Astrocyte (in vitro differentiated cells and primary cell): ENCODE measurements at regions not wholly inside any gene's neighbourhood (a gene's known extent, or its start where the extent isn't known, plus 50 kb on each side); places are given as distances from the start of the nearest gene placed in this dataset.
A peak's percentile ranks its signal among the peaks of the same experiment; 100 is the strongest.

Source experiments
- DNase-seq: peaks from one replicate; pipeline ENCODE4 v3.0.0-alpha.2; 2010; ENCODE audit warnings: low read depth
- FAIRE-seq: peaks from 2 replicates; lab custom pipeline; 2011; peaks lifted over from hg19 to GRCh38; lab: Jason Lieb, UNC
- H2AFZ ChIP-seq: 2 replicates; pipeline ENCODE4 v1.6.0; 2012; ENCODE audit warnings: low read depth, low read length, inconsistent platforms
- H3K27ac ChIP-seq: 2 replicates; pipeline ENCODE4 v1.5.1; 2011; ENCODE audit warnings: low read depth, low read length, inconsistent platforms
- H3K27me3 ChIP-seq: 2 replicates; pipeline ENCODE4 v1.6.0; 2011; ENCODE audit warnings: low read length, inconsistent platforms; ENCODE audit not compliant: insufficient read depth
- H3K36me3 ChIP-seq: 2 replicates; pipeline ENCODE4 v1.5.1; 2011; ENCODE audit warnings: low read length, inconsistent platforms; ENCODE audit not compliant: insufficient read depth
- H3K4me1 ChIP-seq: 2 replicates; pipeline ENCODE4 v1.5.1; 2011; ENCODE audit warnings: low read length, inconsistent platforms; ENCODE audit not compliant: insufficient read depth
- H3K4me2 ChIP-seq: 2 replicates; pipeline ENCODE4 v1.6.0; 2012; ENCODE audit warnings: low read length, inconsistent platforms
- H3K4me3 ChIP-seq: 2 replicates; pipeline ENCODE4 v1.5.1; 2011; ENCODE audit warnings: low read depth, mild to moderate bottlenecking, low read length, inconsistent platforms; ENCODE audit not compliant: insufficient read depth
- H3K79me2 ChIP-seq: 2 replicates; pipeline ENCODE4 v1.6.0; 2012; ENCODE audit warnings: mild to moderate bottlenecking, low read length, inconsistent platforms; ENCODE audit not compliant: insufficient read depth
- H3K9ac ChIP-seq: 2 replicates; pipeline ENCODE4 v1.6.0; 2012; ENCODE audit warnings: mild to moderate bottlenecking, low read length, inconsistent platforms
- H3K9me3 ChIP-seq: 2 replicates; pipeline ENCODE4 v1.5.1; 2012; ENCODE audit warnings: low read depth, mild to moderate bottlenecking, low read length, inconsistent platforms; ENCODE audit not compliant: insufficient read depth
- H4K20me1 ChIP-seq: 2 replicates; pipeline ENCODE4 v1.6.0; 2012; ENCODE audit warnings: low read length, inconsistent platforms; ENCODE audit not compliant: insufficient read depth
- H3K27ac Mint-ChIP-seq: one replicate; pipeline ENCODE4 v1.8.0; 2021; ENCODE audit warnings: mild to moderate bottlenecking, mixed read lengths; ENCODE audit not compliant: unreplicated experiment
- H3K27me3 Mint-ChIP-seq: one replicate; pipeline ENCODE4 v1.8.0; 2021; ENCODE audit warnings: low read depth, mixed read lengths; ENCODE audit not compliant: unreplicated experiment
- H3K36me3 Mint-ChIP-seq: one replicate; pipeline ENCODE4 v1.8.0; 2021; ENCODE audit warnings: low read depth, mixed read lengths; ENCODE audit not compliant: unreplicated experiment
- H3K4me1 Mint-ChIP-seq: one replicate; pipeline ENCODE4 v1.8.0; 2021; ENCODE audit warnings: low read depth, mixed read lengths; ENCODE audit not compliant: unreplicated experiment
- H3K4me3 Mint-ChIP-seq: one replicate; pipeline ENCODE4 v1.8.0; 2021; ENCODE audit warnings: mild to moderate bottlenecking, moderate library complexity, mixed read lengths; ENCODE audit not compliant: unreplicated experiment
- H3K9me3 Mint-ChIP-seq: one replicate; pipeline ENCODE4 v1.8.0; 2021; ENCODE audit warnings: mild to moderate bottlenecking, mixed read lengths; ENCODE audit not compliant: unreplicated experiment
- EZH2 ChIP-seq: IDR thresholded peaks from 2 replicates; pipeline ENCODE4 v1.6.1; 2012; ENCODE audit warnings: mild to moderate bottlenecking, low read length, inconsistent platforms; ENCODE audit not compliant: insufficient read depth
- TF ChIP-seq, protein P1 (sequence below): IDR thresholded peaks from 2 replicates; pipeline ENCODE4 v1.5.1; 2011; ENCODE audit warnings: low read depth, mild to moderate bottlenecking, inconsistent platforms, low read length, moderate library complexity; ENCODE audit not compliant: insufficient read depth

DNA sequence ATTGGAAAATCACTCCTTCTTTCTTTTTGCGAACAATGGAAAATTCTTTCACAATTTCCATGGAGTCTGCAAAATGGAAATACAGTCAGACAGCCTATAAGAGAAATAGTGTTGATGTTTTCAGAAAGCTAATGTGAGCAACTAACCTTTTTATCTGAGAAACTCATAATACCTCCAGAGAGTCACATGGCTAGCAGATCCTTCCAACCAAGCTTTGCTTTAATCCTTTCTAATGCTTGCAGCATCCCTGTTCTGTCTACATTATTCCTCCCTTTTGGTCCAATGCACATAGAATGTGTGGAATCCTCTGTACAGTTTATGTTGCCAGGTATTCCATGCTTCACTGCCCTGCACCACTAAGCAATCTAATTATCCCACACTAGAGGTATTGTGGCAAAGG, 717.5 kb upstream of the LRRN3 start:
- no peak overlapping the region for H3K4me2 ChIP-seq
- Mint-ChIP-seq H3K27ac (no peak overlapping the region), H3K4me1 (peaks cover 4% of the 10 kb centered on the region), H3K4me3 (no peak overlapping the region), H3K36me3 (no peaks in the 10 kb centered on the region), H3K9me3 (peaks cover 5% of the 10 kb centered on the region), H3K27me3 (no peaks in the 10 kb centered on the region)
- no peaks in the 10 kb centered on the region for H3K36me3 ChIP-seq
- H2AFZ ChIP-seq, result no peak overlapping the region
- no peak overlapping the region for H3K27ac ChIP-seq
- no peaks in the 10 kb centered on the region for H4K20me1 ChIP-seq
- DNase-seq, result peak; percentile 11
- no peaks in the 10 kb centered on the region for H3K27me3 ChIP-seq
- no peaks in the 10 kb centered on the region for H3K4me1 ChIP-seq
- FAIRE-seq, result no peak
- no peak overlapping the region for H3K4me3 ChIP-seq
- TF ChIP-seq EZH2, result no peak
- TF ChIP-seq, protein P1, sequence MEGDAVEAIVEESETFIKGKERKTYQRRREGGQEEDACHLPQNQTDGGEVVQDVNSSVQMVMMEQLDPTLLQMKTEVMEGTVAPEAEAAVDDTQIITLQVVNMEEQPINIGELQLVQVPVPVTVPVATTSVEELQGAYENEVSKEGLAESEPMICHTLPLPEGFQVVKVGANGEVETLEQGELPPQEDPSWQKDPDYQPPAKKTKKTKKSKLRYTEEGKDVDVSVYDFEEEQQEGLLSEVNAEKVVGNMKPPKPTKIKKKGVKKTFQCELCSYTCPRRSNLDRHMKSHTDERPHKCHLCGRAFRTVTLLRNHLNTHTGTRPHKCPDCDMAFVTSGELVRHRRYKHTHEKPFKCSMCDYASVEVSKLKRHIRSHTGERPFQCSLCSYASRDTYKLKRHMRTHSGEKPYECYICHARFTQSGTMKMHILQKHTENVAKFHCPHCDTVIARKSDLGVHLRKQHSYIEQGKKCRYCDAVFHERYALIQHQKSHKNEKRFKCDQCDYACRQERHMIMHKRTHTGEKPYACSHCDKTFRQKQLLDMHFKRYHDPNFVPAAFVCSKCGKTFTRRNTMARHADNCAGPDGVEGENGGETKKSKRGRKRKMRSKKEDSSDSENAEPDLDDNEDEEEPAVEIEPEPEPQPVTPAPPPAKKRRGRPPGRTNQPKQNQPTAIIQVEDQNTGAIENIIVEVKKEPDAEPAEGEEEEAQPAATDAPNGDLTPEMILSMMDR, result no peak
- H3K79me2 ChIP-seq, result no peaks in the 10 kb centered on the region
- H3K9ac ChIP-seq, result no peak overlapping the region
- H3K9me3 ChIP-seq, result no peaks in the 10 kb centered on the region

DNA sequence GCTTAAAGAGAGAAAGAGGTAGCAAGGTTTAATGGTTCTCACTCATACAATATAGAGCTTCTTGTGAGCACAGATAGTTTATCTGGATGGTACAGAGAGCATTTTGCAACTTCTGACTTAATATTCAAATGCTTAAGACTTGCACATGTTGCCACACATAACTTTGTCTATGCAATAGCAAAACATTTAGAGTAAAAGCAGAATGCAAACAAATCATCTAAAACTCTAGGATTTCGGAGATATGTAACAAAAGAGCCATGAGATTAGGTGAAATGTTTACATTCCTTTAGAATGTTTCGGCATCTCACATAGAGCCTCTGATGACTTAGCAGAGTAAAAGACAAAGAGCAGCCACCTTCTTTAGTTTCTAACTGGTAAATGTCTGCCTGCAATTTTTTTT, 717.1 kb upstream of the LRRN3 start:
- Histone ChIP-seq H3K36me3 (no peaks in the 10 kb centered on the region), H3K4me3 (no peak overlapping the region), H3K9ac (no peak overlapping the region), H3K4me1 (no peaks in the 10 kb centered on the region), H3K27me3 (no peaks in the 10 kb centered on the region), H3K4me2 (no peak overlapping the region), H3K9me3 (no peaks in the 10 kb centered on the region), H4K20me1 (no peaks in the 10 kb centered on the region), H3K27ac (no peak overlapping the region), H3K79me2 (no peaks in the 10 kb centered on the region), H2AFZ (no peak overlapping the region)
- no peak overlapping the region for H3K27ac Mint-ChIP-seq
- H3K36me3 Mint-ChIP-seq, result no peaks in the 10 kb centered on the region
- peaks cover 4% of the 10 kb centered on the region for H3K4me1 Mint-ChIP-seq
- DNase-seq (no peak), FAIRE-seq (peak; percentile 5)
- peaks cover 4% of the 10 kb centered on the region for H3K9me3 Mint-ChIP-seq
- no peaks in the 10 kb centered on the region for H3K27me3 Mint-ChIP-seq
- no peak overlapping the region for H3K4me3 Mint-ChIP-seq
- TF ChIP-seq, protein P1, result no peak
- no peak for TF ChIP-seq EZH2

DNA sequence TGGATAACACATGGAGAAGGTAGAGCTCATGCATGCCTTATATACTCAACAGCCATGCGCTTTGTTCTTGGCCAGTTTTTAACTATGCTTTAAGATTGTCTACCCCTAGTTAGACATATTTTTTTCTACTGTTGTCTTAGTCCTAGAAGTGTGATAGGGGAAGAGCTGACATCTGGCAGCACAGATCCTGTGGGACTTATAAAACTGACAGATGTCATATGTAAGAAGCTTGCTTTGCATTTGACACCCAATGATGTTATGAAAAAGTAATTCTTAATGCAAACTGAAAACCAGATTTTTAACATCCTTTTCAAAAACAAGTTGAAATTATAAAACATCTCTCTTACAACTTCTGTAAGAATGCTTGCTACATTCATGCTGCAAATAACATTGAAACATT, 715.9 kb upstream of the LRRN3 start:
- Mint-ChIP-seq H3K4me3 (no peak overlapping the region), H3K9me3 (peaks cover 2% of the 10 kb centered on the region), H3K27me3 (no peaks in the 10 kb centered on the region), H3K36me3 (no peaks in the 10 kb centered on the region), H3K27ac (no peak overlapping the region), H3K4me1 (peaks cover 4% of the 10 kb centered on the region)
- no peaks in the 10 kb centered on the region for H3K79me2 ChIP-seq
- no peak overlapping the region for H3K4me3 ChIP-seq
- no peaks in the 10 kb centered on the region for H3K27me3 ChIP-seq
- no peak overlapping the region for H3K27ac ChIP-seq
- no peaks in the 10 kb centered on the region for H4K20me1 ChIP-seq
- no peak overlapping the region for H2AFZ ChIP-seq
- no peak overlapping the region for H3K4me2 ChIP-seq
- TF ChIP-seq EZH2, result no peak
- TF ChIP-seq, protein P1, result no peak
- FAIRE-seq (no peak), DNase-seq (no peak)
- H3K9me3 ChIP-seq, result no peaks in the 10 kb centered on the region
- H3K36me3 ChIP-seq, result no peaks in the 10 kb centered on the region
- H3K9ac ChIP-seq, result no peak overlapping the region
- H3K4me1 ChIP-seq, result no peaks in the 10 kb centered on the region
